H1 (cell line): ENCODE measurements at regions not wholly inside any gene's neighbourhood (a gene's known extent, or its start where the extent isn't known, plus 50 kb on each side); places are given as distances from the start of the nearest gene placed in this dataset.

Experiments used
- CTCF ChIA-PET: fragments of 300-600 bp; sonication (Branson Sonifier 250); formaldehyde crosslinking; loops from one replicate; lab custom pipeline; 2021; ENCODE audit not compliant: partially characterized antibody; lab: Charles Lee
- POLR2A ChIA-PET: fragments of 300-600 bp; sonication (Branson Sonifier 250); formaldehyde crosslinking; loops from one replicate; lab custom pipeline; 2021; ENCODE audit warnings: inconsistent platforms; ENCODE audit not compliant: partially characterized antibody; lab: Charles Lee
- DNase-seq, 2 experiments: peaks; one replicate each; pipeline versions ENCODE4 v3.0.0 to v3.0.0-alpha.2; 2010 to 2022; ENCODE audit warnings: low spot score in 2 of 2, low read depth in 1 of 2, mixed read lengths in 1 of 2
- FAIRE-seq: peaks from 2 replicates; lab custom pipeline; 2011; peaks lifted over from hg19 to GRCh38; lab: Jason Lieb, UNC
- H2AFZ ChIP-seq: 2 replicates; pipeline ENCODE4 v1.8.1; 2012; ENCODE audit warnings: low read length, inconsistent platforms
- H2AK5ac ChIP-seq: 2 replicates; pipeline ENCODE4 v1.6.1; 2013; ENCODE audit warnings: low read depth, low read length
- H2BK120ac ChIP-seq: replicated peaks from 2 replicates; pipeline ENCODE3; 2013; ENCODE audit warnings: low read depth, low read length, inconsistent platforms
- H2BK12ac ChIP-seq: 2 replicates; pipeline ENCODE4 v1.6.1; 2013; ENCODE audit warnings: low read depth, low read length
- H2BK15ac ChIP-seq: 2 replicates; pipeline ENCODE4 v1.6.1; 2013; ENCODE audit warnings: low read length
- H2BK20ac ChIP-seq: 2 replicates; pipeline ENCODE4 v1.6.1; 2013; ENCODE audit warnings: low read length
- H2BK5ac ChIP-seq: 2 replicates; pipeline ENCODE4 v1.6.1; 2013; ENCODE audit warnings: low read depth, low read length
- H3K14ac ChIP-seq: 2 replicates; pipeline ENCODE4 v1.6.1; 2013; ENCODE audit warnings: inconsistent platforms; ENCODE audit not compliant: insufficient read length
- H3K18ac ChIP-seq: 2 replicates; pipeline ENCODE4 v1.6.1; 2013; ENCODE audit warnings: low read length; ENCODE audit errors: extremely low read depth
- H3K23ac ChIP-seq: 2 replicates; pipeline ENCODE4 v1.6.1; 2013; ENCODE audit warnings: inconsistent platforms; ENCODE audit not compliant: insufficient read length
- H3K23me2 ChIP-seq: 2 replicates; pipeline ENCODE4 v1.6.1; 2013; ENCODE audit warnings: low read depth, low read length
- H3K27ac ChIP-seq: 2 replicates; pipeline ENCODE4 v1.6.1; 2011; ENCODE audit warnings: low read depth, low read length, inconsistent platforms
- H3K27me3 ChIP-seq, 4 experiments: replicated peaks in 1 of 4; 1 replicate in 1 of 4; 2 replicates in 3 of 4; pipeline versions ENCODE4 v1.6.1 to v1.8.1; 2011 to 2013; ENCODE audit warnings: low read length in 3 of 4, mild to moderate bottlenecking in 3 of 4, inconsistent platforms in 2 of 4, mixed read lengths in 2 of 4, moderate library complexity in 1 of 4; ENCODE audit not compliant: control insufficient read depth in 3 of 4, insufficient read depth in 3 of 4; ENCODE audit errors: extremely low read depth in 1 of 4
- H3K36me3 ChIP-seq, 4 experiments: 2 replicates each; pipeline versions ENCODE4 v1.6.1 to v1.8.1; 2011 to 2013; ENCODE audit warnings: mild to moderate bottlenecking in 4 of 4, low read length in 3 of 4, moderate library complexity in 2 of 4, control low read depth in 1 of 4, inconsistent platforms in 1 of 4; ENCODE audit not compliant: insufficient read depth in 4 of 4, control insufficient read depth in 2 of 4
- H3K4ac ChIP-seq: replicated peaks from 2 replicates; pipeline ENCODE3; 2013; ENCODE audit warnings: low read length, low read depth, mixed read lengths, inconsistent platforms; ENCODE audit not compliant: insufficient read length
- H3K4me1 ChIP-seq, 4 experiments: replicated peaks in 1 of 4; 1 replicate in 1 of 4; 2 replicates in 3 of 4; pipeline versions ENCODE4 v1.6.1 to v1.8.1; 2011 to 2013; ENCODE audit warnings: low read length in 3 of 4, inconsistent platforms in 2 of 4, mixed read lengths in 1 of 4; ENCODE audit not compliant: insufficient read depth in 4 of 4, control insufficient read depth in 3 of 4
- H3K4me2 ChIP-seq, 2 experiments: 2 replicates each; pipeline versions ENCODE4 v1.6.1 to v1.8.1; 2011 to 2013; ENCODE audit warnings: low read depth in 2 of 2, low read length in 2 of 2, control low read depth in 1 of 2, inconsistent platforms in 1 of 2, mild to moderate bottlenecking in 1 of 2; ENCODE audit not compliant: insufficient read depth in 1 of 2
- H3K4me3 ChIP-seq, 4 experiments: fragments of 200-600, 300-600 bp in 1 of 4; sonication (generic), shearing (Covaris generic), sonication (Bioruptor Twin) in 1 of 4; 2 replicates each; pipeline versions ENCODE4 v1.5.1 to v1.8.1; 2011 to 2016; ENCODE audit warnings: low read length in 4 of 4, low read depth in 3 of 4, control low read depth in 2 of 4, inconsistent platforms in 2 of 4, mild to moderate bottlenecking in 2 of 4, mixed read lengths in 1 of 4, moderate library complexity in 1 of 4; ENCODE audit not compliant: insufficient read depth in 2 of 4; ENCODE audit errors: extremely low read depth in 1 of 4
- H3K56ac ChIP-seq: replicated peaks from 2 replicates; pipeline ENCODE3; 2013; ENCODE audit warnings: low read depth, mild to moderate bottlenecking, mixed read lengths, low read length, inconsistent platforms; ENCODE audit not compliant: insufficient read length
- H3K79me1 ChIP-seq: 2 replicates; pipeline ENCODE4 v1.6.1; 2013; ENCODE audit warnings: low read depth, low read length, control low read depth
- H3K79me2 ChIP-seq, 2 experiments: 2 replicates each; pipeline versions ENCODE4 v1.6.1 to v1.8.1; 2012 to 2013; ENCODE audit warnings: low read length in 2 of 2, mild to moderate bottlenecking in 2 of 2, inconsistent platforms in 1 of 2; ENCODE audit not compliant: insufficient read depth in 2 of 2, control insufficient read depth in 1 of 2
- H3K9ac ChIP-seq, 4 experiments: replicated peaks in 1 of 4; 1 replicate in 1 of 4; 2 replicates in 3 of 4; pipeline versions ENCODE4 v1.6.1 to v1.8.1; 2011 to 2013; ENCODE audit warnings: low read depth in 3 of 4, low read length in 3 of 4, control low read depth in 2 of 4, mild to moderate bottlenecking in 2 of 4, moderate library complexity in 2 of 4, inconsistent platforms in 1 of 4; ENCODE audit errors: extremely low read depth in 1 of 4
- H3K9me3 ChIP-seq, 2 experiments: 2 replicates each; pipeline versions ENCODE4 v1.6.1 to v1.8.1; 2012 to 2013; ENCODE audit warnings: mild to moderate bottlenecking in 2 of 2, moderate library complexity in 2 of 2, control low read depth in 1 of 2, inconsistent platforms in 1 of 2, low read depth in 1 of 2, low read length in 1 of 2, mixed read lengths in 1 of 2; ENCODE audit not compliant: insufficient read depth in 2 of 2
- H4K20me1 ChIP-seq, 2 experiments: replicated peaks in 1 of 2; 2 replicates each; pipeline versions ENCODE3 to v1.8.1; 2011 to 2013; ENCODE audit warnings: inconsistent platforms in 2 of 2, low read length in 2 of 2, mild to moderate bottlenecking in 1 of 2; ENCODE audit not compliant: insufficient read depth in 2 of 2, control insufficient read depth in 1 of 2
- H4K5ac ChIP-seq: 2 replicates; pipeline ENCODE4 v1.6.1; 2013; ENCODE audit warnings: low read length, low read depth, mixed read lengths, inconsistent platforms; ENCODE audit not compliant: insufficient read length
- H4K8ac ChIP-seq: 2 replicates; pipeline ENCODE4 v1.8.0; 2013; ENCODE audit warnings: mild to moderate bottlenecking, moderate library complexity, low read length, inconsistent platforms; ENCODE audit not compliant: insufficient read depth; ENCODE audit errors: extremely low read depth
- H4K91ac ChIP-seq: replicated peaks from 2 replicates; pipeline ENCODE3; 2013; ENCODE audit warnings: low read length, mixed read lengths, inconsistent platforms; ENCODE audit not compliant: insufficient read length
- BCL11A ChIP-seq, 2 experiments: IDR thresholded peaks; one replicate each; pipeline ENCODE4 v1.6.1; 2011; ENCODE audit warnings: low read depth in 2 of 2, low read length in 2 of 2, mild to moderate bottlenecking in 2 of 2
- GTF2F1 ChIP-seq: IDR thresholded peaks from 2 replicates; pipeline ENCODE4 v1.6.1; 2012; ENCODE audit warnings: low read depth, low read length, improper control_type of control experiment, borderline replicate concordance
- KDM1A ChIP-seq: fragments of 200-600, 300-600 bp; sonication (generic); IDR thresholded peaks from 2 replicates; pipeline ENCODE4 v1.7.1; 2016; ENCODE audit warnings: mild to moderate bottlenecking, low read length, borderline replicate concordance
- MAFK ChIP-seq: IDR thresholded peaks from 2 replicates; pipeline ENCODE4 v1.6.1; 2012; ENCODE audit warnings: low read depth, mild to moderate bottlenecking, improper control_type of control experiment, low read length
- SIRT6 ChIP-seq: IDR thresholded peaks from one replicate; pipeline ENCODE4 v1.7.1; 2012; ENCODE audit warnings: low read length, inconsistent platforms
- SP2 ChIP-seq: IDR thresholded peaks from 2 replicates; pipeline ENCODE4 v1.6.1; 2012; ENCODE audit warnings: mild to moderate bottlenecking, low read length, inconsistent platforms
- TCF12 ChIP-seq: IDR thresholded peaks from 2 replicates; pipeline ENCODE4 v1.6.1; 2011; ENCODE audit warnings: low read depth, mild to moderate bottlenecking, low read length
- TEAD4 ChIP-seq: IDR thresholded peaks from 2 replicates; pipeline ENCODE4 v1.6.1; 2012; ENCODE audit warnings: low read depth, low read length, inconsistent platforms, mixed read lengths
- ZNF274 ChIP-seq: IDR thresholded peaks from 2 replicates; pipeline ENCODE4 v1.7.0; 2012; ENCODE audit warnings: low read length, borderline replicate concordance; ENCODE audit errors: extremely low read depth
- WGBS, 2 experiments: shearing (Covaris generic) in 1 of 2; methylation state at CpG; one replicate each; pipeline versions ENCODE4 v1.1.6 to v1.1.7; 2013 to 2015; ENCODE audit warnings: low lambda C conversion rate in 2 of 2, mixed read lengths in 2 of 2, inconsistent platforms in 1 of 2, low coverage in 1 of 2, missing lambda C conversion rate in 1 of 2; ENCODE audit not compliant: insufficient replicate concordance in 2 of 2, insufficient coverage in 1 of 2, insufficient read length in 1 of 2; ENCODE audit errors: extremely low coverage in 1 of 2, missing lambda C conversion rate in 1 of 2; 5-methylcytosine and 5-hydroxymethylcytosine counted together
- TF ChIP-seq, protein P1 (sequence below), 3 experiments: IDR thresholded peaks; 1 replicate in 2 of 3; 2 replicates in 1 of 3; pipeline versions ENCODE4 v1.5.1 to v1.6.1; 2011; ENCODE audit warnings: low read length in 3 of 3, mild to moderate bottlenecking in 3 of 3, inconsistent platforms in 2 of 3, low read depth in 1 of 3, moderate library complexity in 1 of 3; ENCODE audit not compliant: insufficient read depth in 1 of 3; ENCODE audit errors: control extremely low read depth in 1 of 3

- Histone ChIP-seq H3K9ac (no peak overlapping the region), H4K8ac (no peak overlapping the region), H2AK5ac (no peak overlapping the region), H4K91ac (no peak overlapping the region), H3K9me3 (no peaks in the 10 kb centered on the region), H2BK20ac (no peak overlapping the region), H3K4me2 (no peak overlapping the region), H3K27me3 (no peaks in the 10 kb centered on the region), H2BK120ac (no peak overlapping the region), H4K20me1 (no peaks in the 10 kb centered on the region), H2BK15ac (no peak overlapping the region), H3K23ac (no peak overlapping the region), H3K23me2 (no peaks in the 10 kb centered on the region), H3K4me3 (no peak overlapping the region), H2AFZ (no peak overlapping the region), H3K14ac (no peak overlapping the region), H2BK12ac (no peak overlapping the region), H3K4ac (no peak overlapping the region), H3K56ac (no peak overlapping the region), H3K79me1 (no peaks in the 10 kb centered on the region), H3K36me3 (no peaks in the 10 kb centered on the region), H3K79me2 (no peaks in the 10 kb centered on the region), H4K5ac (no peak overlapping the region), H3K4me1 (no peaks in the 10 kb centered on the region), H3K27ac (no peak overlapping the region), H2BK5ac (no peak overlapping the region), H3K18ac (no peak overlapping the region)
- ChIA-PET CTCF (interaction anchor here (0.8 kb wide), 1 partner anchor 277 kb away, joined by 3 read pairs; no protein-coding TSS in a partner anchor), POLR2A (no interaction called here)
- WGBS, 2 experiments = 86% methylated on average over 2 of the region's 2 CpGs; no CpG with 5 or more reads in 1 of the 2 experiments
- no peak for TF ChIP-seq GTF2F1
- TF ChIP-seq SIRT6 = no peak
- no peak for TF ChIP-seq SP2
- no peak for TF ChIP-seq KDM1A
- TF ChIP-seq, protein P1, sequence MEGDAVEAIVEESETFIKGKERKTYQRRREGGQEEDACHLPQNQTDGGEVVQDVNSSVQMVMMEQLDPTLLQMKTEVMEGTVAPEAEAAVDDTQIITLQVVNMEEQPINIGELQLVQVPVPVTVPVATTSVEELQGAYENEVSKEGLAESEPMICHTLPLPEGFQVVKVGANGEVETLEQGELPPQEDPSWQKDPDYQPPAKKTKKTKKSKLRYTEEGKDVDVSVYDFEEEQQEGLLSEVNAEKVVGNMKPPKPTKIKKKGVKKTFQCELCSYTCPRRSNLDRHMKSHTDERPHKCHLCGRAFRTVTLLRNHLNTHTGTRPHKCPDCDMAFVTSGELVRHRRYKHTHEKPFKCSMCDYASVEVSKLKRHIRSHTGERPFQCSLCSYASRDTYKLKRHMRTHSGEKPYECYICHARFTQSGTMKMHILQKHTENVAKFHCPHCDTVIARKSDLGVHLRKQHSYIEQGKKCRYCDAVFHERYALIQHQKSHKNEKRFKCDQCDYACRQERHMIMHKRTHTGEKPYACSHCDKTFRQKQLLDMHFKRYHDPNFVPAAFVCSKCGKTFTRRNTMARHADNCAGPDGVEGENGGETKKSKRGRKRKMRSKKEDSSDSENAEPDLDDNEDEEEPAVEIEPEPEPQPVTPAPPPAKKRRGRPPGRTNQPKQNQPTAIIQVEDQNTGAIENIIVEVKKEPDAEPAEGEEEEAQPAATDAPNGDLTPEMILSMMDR (IDR thresholded peaks at IDR 0.05; ENCODE audit: control extremely low read depth in 1 of 3, insufficient read depth in 1 of 3, low read depth in 1 of 3, low read length in 3 of 3) = no peak
- TF ChIP-seq MAFK = no peak
- TF ChIP-seq TCF12 = no peak
- TF ChIP-seq ZNF274 = no peak
- no peak for TF ChIP-seq BCL11A (IDR thresholded peaks at IDR 0.05; ENCODE audit: low read depth in 2 of 2, low read length in 2 of 2)
- TF ChIP-seq TEAD4 = no peak
- FAIRE-seq (no peak), DNase-seq (no peak)
Measured at GRCh38 chr1:229011022-229011421, 259.9 kb upstream of the RAB4A start.
